WERI-Rb-1 (cell line): ENCODE measurements at regions not wholly inside any gene's neighbourhood (a gene's known extent, or its start where the extent isn't known, plus 50 kb on each side); places are given as distances from the start of the nearest gene placed in this dataset.

Experiments
- DNase-seq: peaks from one replicate; pipeline ENCODE4 v3.0.0-alpha.2; 2020
- H3K27ac ChIP-seq: fragments of 250-450 bp; sonication (Bioruptor Pico); 2 replicates; pipeline ENCODE4 v1.5.1; 2020; ENCODE audit warnings: mild to moderate bottlenecking, moderate library complexity
- H3K27me3 ChIP-seq: fragments of 250-450 bp; sonication (Bioruptor Pico); 2 replicates; pipeline ENCODE4 v1.5.1; 2021; ENCODE audit warnings: mild to moderate bottlenecking, low read depth, moderate library complexity; ENCODE audit not compliant: insufficient read depth, severe bottlenecking
- H3K36me3 ChIP-seq: fragments of 250-450 bp; sonication (Bioruptor Pico); 2 replicates; pipeline ENCODE4 v1.5.1; 2020; ENCODE audit warnings: mild to moderate bottlenecking, moderate library complexity
- H3K4me3 ChIP-seq: 2 replicates; pipeline ENCODE4 v1.5.1; 2011; ENCODE audit warnings: low read depth, mild to moderate bottlenecking, control low read depth, low read length
- H3K9me3 ChIP-seq: fragments of 250-450 bp; sonication (Bioruptor Pico); 2 replicates; pipeline ENCODE4 v1.5.1; 2021; ENCODE audit warnings: mild to moderate bottlenecking, moderate library complexity; ENCODE audit not compliant: severe bottlenecking
- CTCF ChIP-seq: IDR thresholded peaks from 2 replicates; pipeline ENCODE4 v1.5.1; 2011; ENCODE audit warnings: low read depth, mild to moderate bottlenecking, control low read depth, inconsistent platforms, low read length

DNA sequence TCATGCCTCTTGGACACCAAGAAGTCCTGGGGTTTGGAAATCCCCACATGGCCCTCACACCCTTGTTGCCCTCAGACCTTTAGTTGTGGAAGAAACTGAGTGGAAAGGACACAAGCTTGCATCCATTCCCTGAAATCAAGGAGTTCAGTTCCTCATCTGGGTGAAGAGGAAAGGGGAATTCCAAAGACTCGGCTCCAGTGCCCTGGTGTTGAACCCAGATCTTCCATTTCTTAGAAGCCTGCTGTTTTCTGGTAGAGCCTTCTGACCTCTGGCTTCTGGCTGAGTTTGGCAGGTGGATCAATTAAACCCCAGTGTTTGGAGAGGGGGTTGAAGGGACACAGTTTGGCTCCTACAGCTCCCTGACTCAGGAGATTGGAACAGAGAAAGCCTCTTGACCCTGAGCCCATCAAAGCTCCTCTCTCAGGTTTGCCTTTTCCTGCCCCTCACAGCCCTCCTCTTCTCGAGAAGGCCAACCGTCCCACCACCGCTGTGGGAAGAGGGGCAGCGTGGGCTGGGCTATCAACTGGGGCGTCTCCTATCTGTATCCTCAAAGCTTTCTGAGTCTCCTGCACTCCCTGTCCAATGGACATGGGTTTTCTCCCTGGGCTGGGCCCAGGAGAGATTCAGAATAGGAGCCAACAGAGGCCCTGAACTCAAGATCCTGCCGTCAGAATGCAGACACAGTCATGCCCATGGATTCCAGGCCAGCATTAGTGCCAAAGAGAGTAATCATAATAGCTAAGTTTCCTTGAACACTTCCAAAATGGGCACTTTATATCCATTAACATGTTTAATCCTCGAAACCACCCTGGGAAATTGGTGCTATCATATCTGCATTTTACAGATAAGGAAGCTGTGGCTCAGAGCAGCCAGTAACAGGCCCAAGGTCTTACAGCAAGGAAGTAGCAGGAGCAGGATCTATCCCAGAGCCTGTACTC is 146.2 kb downstream of the VEGFA start:
- Histone ChIP-seq H3K36me3 (no peaks in the 10 kb centered on the region), H3K27me3 (no peaks in the 10 kb centered on the region), H3K9me3 (no peaks in the 10 kb centered on the region), H3K27ac (no peak overlapping the region), H3K4me3 (no peak overlapping the region)
- DNase-seq = no peak
- no peak for TF ChIP-seq CTCF

DNA sequence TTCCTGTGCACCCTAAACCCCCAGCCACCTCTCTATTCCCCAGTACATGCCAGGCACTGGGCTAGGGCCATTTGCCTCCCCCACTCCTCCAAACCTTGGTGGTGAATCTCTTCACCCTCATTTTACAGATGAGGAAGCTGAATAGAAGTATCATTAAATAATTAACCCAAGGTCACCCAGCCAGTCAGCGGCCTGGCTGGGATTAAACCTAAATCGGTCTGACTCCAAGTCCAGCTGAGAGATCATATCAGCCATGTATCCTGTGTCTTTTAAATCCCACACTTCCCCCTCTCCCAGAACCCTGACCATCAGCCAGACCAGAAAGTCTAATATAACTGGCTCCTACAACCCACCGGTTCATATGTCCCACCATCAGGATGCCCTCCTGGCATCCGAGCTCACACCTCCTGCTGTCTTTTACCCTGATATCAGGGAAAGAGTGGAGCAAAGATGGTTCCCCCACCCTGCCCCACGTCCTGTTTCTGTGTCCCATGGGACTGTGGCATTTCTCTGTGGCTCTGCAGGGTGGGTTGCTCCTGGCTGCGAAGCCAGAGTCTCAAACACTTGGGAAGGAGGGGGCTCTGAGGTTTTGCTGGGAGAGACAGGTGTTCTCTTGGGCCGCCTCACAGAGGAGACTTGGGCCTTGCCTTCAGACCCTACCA is 145.3 kb downstream of the VEGFA start:
- no peak for TF ChIP-seq CTCF
- peak; percentile 56 for DNase-seq
- peak overlapping the region; percentile 3; the same call in 1 of the 2 replicates for H3K27ac ChIP-seq
- H3K9me3 ChIP-seq = no peaks in the 10 kb centered on the region
- H3K4me3 ChIP-seq = no peak overlapping the region
- no peaks in the 10 kb centered on the region for H3K36me3 ChIP-seq
- H3K27me3 ChIP-seq = no peaks in the 10 kb centered on the region

- no peak for DNase-seq
- TF ChIP-seq CTCF = no peak
- Histone ChIP-seq H3K36me3 (no peaks in the 10 kb centered on the region), H3K4me3 (no peak overlapping the region), H3K27ac (peak overlapping the region; percentile 3; the same call in 1 of the 2 replicates), H3K27me3 (no peaks in the 10 kb centered on the region), H3K9me3 (no peaks in the 10 kb centered on the region)
These were observed 144.5 kb downstream of the VEGFA start for GRCh38 chr6:43914272-43915147.

DNA sequence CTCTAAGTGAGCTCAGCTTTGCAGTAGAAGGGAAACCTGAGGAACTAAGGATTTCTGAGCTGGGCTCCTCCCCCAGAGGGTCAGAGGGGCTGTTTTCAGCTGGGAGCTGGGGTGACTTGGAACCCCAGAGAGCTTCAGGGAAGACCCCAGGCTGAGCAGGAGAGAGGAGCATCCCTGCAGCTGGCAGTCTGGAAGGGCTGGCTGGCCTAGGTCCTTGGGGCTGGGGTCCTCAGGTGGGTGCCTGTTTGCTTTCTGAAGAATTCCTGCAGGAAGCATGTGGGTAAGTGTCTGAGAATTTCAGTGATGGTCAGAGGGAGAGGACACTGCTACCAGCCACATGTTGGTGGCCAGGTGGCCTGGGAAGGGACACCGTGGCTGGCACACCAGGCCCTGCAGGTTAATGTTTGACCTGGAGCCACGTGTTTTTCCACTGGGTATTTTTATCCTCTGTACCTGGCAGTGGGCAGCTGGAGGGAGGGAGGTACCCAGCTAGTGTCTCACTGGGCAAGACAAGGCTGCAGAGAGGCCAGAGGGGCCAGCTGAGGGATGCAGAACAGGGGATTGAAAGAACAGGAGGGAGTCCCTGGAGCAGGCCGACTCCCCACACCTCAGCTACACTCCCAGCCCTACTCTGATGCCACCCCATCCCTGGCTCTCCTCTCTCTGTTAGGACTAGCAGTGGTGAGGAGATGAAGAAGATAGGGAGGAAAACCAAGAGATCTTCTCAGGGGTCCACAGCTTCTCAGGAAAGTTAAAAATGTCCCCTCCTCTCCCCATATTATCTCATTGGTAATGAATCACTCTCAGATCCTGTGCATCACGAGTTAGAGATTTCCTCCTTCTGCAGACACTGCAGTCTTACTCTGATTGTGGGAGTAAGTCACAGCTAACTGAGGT is 143.6 kb downstream of the VEGFA start:
- Histone ChIP-seq H3K36me3 (no peaks in the 10 kb centered on the region), H3K9me3 (no peaks in the 10 kb centered on the region), H3K27ac (no peak overlapping the region), H3K4me3 (no peak overlapping the region), H3K27me3 (no peaks in the 10 kb centered on the region)
- no peak for TF ChIP-seq CTCF
- DNase-seq = no peak
